ENCODE measurements at regions not wholly inside any gene's neighbourhood (a gene's known extent, or its start where the extent isn't known, plus 50 kb on each side); places are given as distances from the start of the nearest gene placed in this dataset.

DNA sequence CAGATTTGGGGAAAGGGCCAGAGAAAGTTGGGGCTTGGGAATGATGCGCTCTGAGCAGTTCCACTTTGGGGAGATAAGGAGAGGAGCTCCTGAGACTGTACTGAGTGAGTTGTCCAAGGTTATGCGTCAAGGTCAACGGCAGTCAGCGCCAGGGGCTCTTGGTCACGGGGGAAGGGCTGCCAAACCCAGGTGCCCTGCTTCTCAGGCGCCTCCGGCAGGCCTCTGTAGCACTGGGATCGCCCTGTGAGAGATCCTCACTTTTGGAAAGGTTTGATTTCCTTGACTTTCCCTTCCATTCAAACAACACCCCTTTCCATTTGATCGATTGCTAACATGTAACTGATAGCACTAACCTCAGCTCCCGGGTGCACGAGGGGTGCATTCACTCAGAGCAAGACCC is 136.5 kb upstream of the SOX11 start:
- CTCF ChIA-PET, result no interaction called here
- POLR2A ChIA-PET, result no interaction called here
- TF ChIP-seq, protein P1, sequence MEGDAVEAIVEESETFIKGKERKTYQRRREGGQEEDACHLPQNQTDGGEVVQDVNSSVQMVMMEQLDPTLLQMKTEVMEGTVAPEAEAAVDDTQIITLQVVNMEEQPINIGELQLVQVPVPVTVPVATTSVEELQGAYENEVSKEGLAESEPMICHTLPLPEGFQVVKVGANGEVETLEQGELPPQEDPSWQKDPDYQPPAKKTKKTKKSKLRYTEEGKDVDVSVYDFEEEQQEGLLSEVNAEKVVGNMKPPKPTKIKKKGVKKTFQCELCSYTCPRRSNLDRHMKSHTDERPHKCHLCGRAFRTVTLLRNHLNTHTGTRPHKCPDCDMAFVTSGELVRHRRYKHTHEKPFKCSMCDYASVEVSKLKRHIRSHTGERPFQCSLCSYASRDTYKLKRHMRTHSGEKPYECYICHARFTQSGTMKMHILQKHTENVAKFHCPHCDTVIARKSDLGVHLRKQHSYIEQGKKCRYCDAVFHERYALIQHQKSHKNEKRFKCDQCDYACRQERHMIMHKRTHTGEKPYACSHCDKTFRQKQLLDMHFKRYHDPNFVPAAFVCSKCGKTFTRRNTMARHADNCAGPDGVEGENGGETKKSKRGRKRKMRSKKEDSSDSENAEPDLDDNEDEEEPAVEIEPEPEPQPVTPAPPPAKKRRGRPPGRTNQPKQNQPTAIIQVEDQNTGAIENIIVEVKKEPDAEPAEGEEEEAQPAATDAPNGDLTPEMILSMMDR (IDR thresholded peaks at IDR 0.05; ENCODE audit: insufficient read depth, low read length, missing control alignments), result no peak
- DNase-seq (ENCODE audit: low read depth, low spot score), result no peak
- H3K4me3 ChIP-seq (ENCODE audit: low read depth, low read length), result no peak overlapping the region

DNA sequence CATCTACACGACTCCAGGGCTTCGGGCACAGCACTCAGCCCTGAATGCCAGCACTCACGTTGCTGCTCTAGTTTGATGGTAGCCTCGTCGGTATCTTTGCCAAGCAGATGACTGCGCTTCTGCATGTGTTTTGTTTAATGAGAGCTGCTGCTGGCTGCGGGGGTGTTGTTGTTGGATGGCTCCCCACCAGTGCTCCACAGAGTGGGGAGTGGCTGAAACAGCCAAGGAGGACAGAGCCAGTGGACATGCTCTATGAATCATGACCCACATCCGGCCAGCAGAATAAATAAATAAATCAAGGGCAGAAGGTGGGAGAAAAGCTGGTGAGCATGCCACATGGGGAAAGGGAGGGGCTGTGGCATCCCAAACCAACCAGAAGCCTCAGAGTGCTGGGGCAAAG is 131.2 kb upstream of the SOX11 start:
- ChIA-PET POLR2A (no interaction called here), CTCF (no interaction called here)
- TF ChIP-seq, protein P1 (IDR thresholded peaks at IDR 0.05; ENCODE audit: insufficient read depth, low read length, missing control alignments), result no peak
- no peak for DNase-seq (ENCODE audit: low read depth, low spot score)
- H3K4me3 ChIP-seq (ENCODE audit: low read depth, low read length), result no peak overlapping the region

DNA sequence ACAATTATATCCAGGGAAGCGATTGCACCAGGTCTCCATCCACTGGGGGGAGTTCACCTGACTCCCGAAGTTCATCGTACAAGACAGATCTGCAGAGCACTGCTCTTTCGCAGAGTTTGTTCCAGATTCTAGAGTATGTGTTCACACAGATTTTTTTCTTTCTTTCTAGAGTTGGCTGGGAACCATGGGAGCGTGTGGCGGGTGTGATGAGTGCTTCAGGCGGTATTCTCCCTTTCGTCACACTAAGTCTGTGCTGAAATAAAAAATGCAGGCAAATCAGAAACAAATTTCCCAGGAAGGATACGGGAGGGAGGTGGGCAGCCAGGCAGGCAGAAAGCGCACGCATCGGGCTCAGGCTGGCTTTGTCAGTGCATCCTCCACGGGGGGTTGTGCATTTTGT is 129.8 kb upstream of the SOX11 start:
- TF ChIP-seq, protein P1 (IDR thresholded peaks at IDR 0.05; ENCODE audit: insufficient read depth, low read length, missing control alignments), result no peak
- H3K4me3 ChIP-seq (ENCODE audit: low read depth, low read length), result no peak overlapping the region
- DNase-seq (ENCODE audit: low read depth, low spot score), result no peak
- POLR2A ChIA-PET, result no interaction called here
- CTCF ChIA-PET, result no interaction called here

DNA sequence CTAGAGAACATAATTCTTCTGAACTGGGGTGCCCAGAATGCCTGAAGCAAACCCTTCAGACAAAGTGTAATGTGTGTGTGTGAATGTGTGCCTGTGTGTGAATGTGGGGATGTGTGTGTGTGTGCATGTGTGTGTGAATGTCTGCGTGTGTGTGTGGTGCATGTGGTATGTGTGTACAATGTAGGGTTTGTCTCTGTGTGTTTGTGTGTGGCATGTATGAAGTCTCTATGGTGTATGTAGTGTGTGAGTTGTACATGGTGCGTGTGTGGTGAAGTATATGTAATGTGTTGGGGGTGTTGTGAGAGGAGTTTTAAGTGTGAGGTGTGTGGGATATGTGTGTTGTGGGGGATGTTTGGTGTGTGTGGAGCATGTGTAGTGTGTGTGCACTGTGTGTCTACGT is 129.3 kb upstream of the SOX11 start:
- DNase-seq (ENCODE audit: low read depth, low spot score), result no peak
- CTCF ChIA-PET, result no interaction called here
- POLR2A ChIA-PET, result no interaction called here
- H3K4me3 ChIP-seq (ENCODE audit: low read depth, low read length), result no peak overlapping the region
- TF ChIP-seq, protein P1 (IDR thresholded peaks at IDR 0.05; ENCODE audit: insufficient read depth, low read length, missing control alignments), result no peak

DNA sequence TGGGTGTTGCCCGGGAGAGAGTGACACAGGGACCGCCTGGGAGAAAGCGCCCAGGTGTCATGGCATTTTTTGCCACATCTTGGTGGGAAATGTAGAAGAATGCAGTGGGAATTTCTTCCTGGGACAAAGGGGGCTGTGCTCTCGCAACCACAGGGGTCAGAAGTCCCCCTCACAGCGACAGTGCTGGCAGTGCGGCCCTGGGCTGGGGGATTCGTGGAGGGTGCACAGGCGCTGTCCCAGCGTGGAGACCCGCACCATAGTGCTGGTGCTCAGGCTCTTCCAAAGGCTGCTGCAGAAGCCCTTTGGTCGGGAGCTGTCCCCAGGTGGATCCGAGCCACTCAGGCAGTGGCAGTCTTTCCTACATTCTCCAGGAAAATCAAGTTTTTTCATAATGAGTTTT is 128.8 kb upstream of the SOX11 start:
- ChIA-PET CTCF (no interaction called here), POLR2A (no interaction called here)
- DNase-seq (ENCODE audit: low read depth, low spot score), result no peak
- H3K4me3 ChIP-seq (ENCODE audit: low read depth, low read length), result no peak overlapping the region
- TF ChIP-seq, protein P1 (IDR thresholded peaks at IDR 0.05; ENCODE audit: insufficient read depth, low read length, missing control alignments), result no peak

DNA sequence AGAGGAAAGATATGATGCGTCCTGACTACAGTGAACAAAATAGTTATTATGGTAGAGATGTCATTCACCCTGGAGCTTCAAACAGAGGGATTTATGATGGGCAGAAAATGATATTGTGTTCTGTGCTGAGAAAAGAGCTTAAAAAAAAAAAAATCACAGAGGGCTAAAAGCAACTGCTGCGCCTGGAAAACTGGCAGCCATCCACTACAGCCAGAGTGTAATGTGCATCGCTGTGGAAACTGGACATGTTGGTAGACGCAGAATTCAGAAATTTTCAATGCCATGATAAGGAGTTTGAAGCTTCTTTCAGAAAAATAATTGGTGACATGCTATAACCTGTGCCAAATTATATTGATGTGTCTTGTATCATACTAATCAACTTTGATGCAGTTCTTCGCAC is 122.9 kb upstream of the SOX11 start:
- H3K4me3 ChIP-seq (ENCODE audit: low read depth, low read length), result no peak overlapping the region
- CTCF ChIA-PET, result no interaction called here
- POLR2A ChIA-PET, result no interaction called here
- TF ChIP-seq, protein P1 (IDR thresholded peaks at IDR 0.05; ENCODE audit: insufficient read depth, low read length, missing control alignments), result no peak
- no peak for DNase-seq (ENCODE audit: low read depth, low spot score)

All from AG04449 (cell line).